ENCODE measurements at regions not wholly inside any gene's neighbourhood (a gene's known extent, or its start where the extent isn't known, plus 50 kb on each side); places are given as distances from the start of the nearest gene placed in this dataset.

DNA sequence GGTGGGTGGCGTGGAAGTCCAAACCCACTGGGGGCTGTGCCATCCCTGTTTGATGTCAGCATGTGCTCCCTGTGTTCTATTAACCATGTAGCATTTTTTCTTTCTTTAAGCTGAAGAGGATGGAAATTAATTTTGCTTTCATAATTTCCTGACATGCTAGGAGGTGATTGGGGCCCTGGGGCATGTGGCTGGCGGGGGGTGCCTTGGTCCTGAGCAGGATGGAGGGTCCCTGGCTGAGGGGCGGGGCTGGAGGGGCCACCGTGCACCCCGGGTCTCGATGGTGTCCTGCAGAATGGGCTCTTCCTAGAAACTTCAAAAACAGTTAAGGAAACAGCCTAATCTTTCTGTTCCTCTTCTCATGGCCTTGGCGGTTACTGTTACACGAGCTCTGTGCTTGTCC lies 69.3 kb upstream of the IRX4 start:
- TF ChIP-seq POLR2A (IDR thresholded peaks at IDR 0.05): no peak
- TF ChIP-seq, protein P1, sequence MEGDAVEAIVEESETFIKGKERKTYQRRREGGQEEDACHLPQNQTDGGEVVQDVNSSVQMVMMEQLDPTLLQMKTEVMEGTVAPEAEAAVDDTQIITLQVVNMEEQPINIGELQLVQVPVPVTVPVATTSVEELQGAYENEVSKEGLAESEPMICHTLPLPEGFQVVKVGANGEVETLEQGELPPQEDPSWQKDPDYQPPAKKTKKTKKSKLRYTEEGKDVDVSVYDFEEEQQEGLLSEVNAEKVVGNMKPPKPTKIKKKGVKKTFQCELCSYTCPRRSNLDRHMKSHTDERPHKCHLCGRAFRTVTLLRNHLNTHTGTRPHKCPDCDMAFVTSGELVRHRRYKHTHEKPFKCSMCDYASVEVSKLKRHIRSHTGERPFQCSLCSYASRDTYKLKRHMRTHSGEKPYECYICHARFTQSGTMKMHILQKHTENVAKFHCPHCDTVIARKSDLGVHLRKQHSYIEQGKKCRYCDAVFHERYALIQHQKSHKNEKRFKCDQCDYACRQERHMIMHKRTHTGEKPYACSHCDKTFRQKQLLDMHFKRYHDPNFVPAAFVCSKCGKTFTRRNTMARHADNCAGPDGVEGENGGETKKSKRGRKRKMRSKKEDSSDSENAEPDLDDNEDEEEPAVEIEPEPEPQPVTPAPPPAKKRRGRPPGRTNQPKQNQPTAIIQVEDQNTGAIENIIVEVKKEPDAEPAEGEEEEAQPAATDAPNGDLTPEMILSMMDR (IDR thresholded peaks at IDR 0.05 in 8 of 11, conservative IDR thresholded peaks at IDR 0.05 in 3 of 11): no peak

Data from spleen (tissue), 7 donors.